Left lung (tissue), 4 donors: ENCODE measurements at regions not wholly inside any gene's neighbourhood (a gene's known extent, or its start where the extent isn't known, plus 50 kb on each side); places are given as distances from the start of the nearest gene placed in this dataset.

Experiments used
- ATAC-seq: fragments of 200-7000 bp; cut with Tn5 transposase; one replicate; pipeline ENCODE4 v1.9.1; 2020; ENCODE audit warnings: moderate library complexity
- DNase-seq, 4 donors: peaks; one replicate each; pipeline ENCODE4 v3.0.0-alpha.2; 2013 to 2020
- H3K27ac ChIP-seq, 2 donors: fragments of 200-600 bp; sonication (generic) in 1 of 2; one replicate each; pipeline versions ENCODE4 v1.5.0 to v1.8.0; 2020 to 2021
- H3K27me3 ChIP-seq, 2 donors: fragments of 200-600 bp; sonication (generic) in 1 of 2; one replicate each; pipeline versions ENCODE4 v1.5.0 to v1.8.0; 2020 to 2021
- H3K36me3 ChIP-seq, 2 donors: fragments of 200-600 bp; sonication (generic) in 1 of 2; one replicate each; pipeline versions ENCODE4 v1.5.0 to v1.8.0; 2020 to 2021
- H3K4me1 ChIP-seq, 2 donors: fragments of 200-600 bp; one replicate each; pipeline ENCODE4 v1.8.0; 2021
- H3K4me3 ChIP-seq, 2 donors: fragments of 200-600 bp; sonication (generic) in 1 of 2; one replicate each; pipeline versions ENCODE4 v1.5.0 to v1.8.0; 2020 to 2021; ENCODE audit warnings: mild to moderate bottlenecking in 1 of 2
- H3K9me3 ChIP-seq, 2 donors: fragments of 200-600 bp; sonication (generic) in 1 of 2; one replicate each; pipeline versions ENCODE4 v1.5.0 to v1.8.0; 2020 to 2021
- CTCF ChIP-seq, 2 donors: fragments of 200-600 bp; sonication (generic) in 1 of 2; IDR thresholded peaks; one replicate each; pipeline versions ENCODE4 v1.5.0 to v1.8.0; 2021; ENCODE audit warnings: antibody characterized with exemption in 2 of 2
- intact Hi-C, 2 donors: fragments of 100-400 bp; cut with DNase I; formaldehyde crosslinking; loops; one replicate each; pipeline versions ENCODE4 v1.11.2 to v1.14.2; 2022
- donor health status: DM: no; HTN: yes; CAD: no.
- donor health status: DM: no; HTN: no; CAD: no.

- DNase-seq: no peak
- no peak for ATAC-seq
- TF ChIP-seq CTCF (IDR thresholded peaks at IDR 0.05): no peak
- Histone ChIP-seq H3K27ac (no peak overlapping the region), H3K4me3 (no peak overlapping the region), H3K4me1 (no peaks in the 10 kb centered on the region), H3K9me3 (no peaks in the 10 kb centered on the region), H3K36me3 (no peaks in the 10 kb centered on the region), H3K27me3 (no peaks in the 10 kb centered on the region)
- intact Hi-C loops: no loop called here
Observed at GRCh38 chr4:123495530-123495929, 98.9 kb downstream of the SPRY1 start.

GRCh38 chr4:123496421-123496820 lies 99.8 kb downstream of the SPRY1 start:
- Histone ChIP-seq H3K9me3 (no peaks in the 10 kb centered on the region), H3K27me3 (no peaks in the 10 kb centered on the region), H3K4me1 (no peaks in the 10 kb centered on the region), H3K36me3 (no peaks in the 10 kb centered on the region), H3K4me3 (no peak overlapping the region), H3K27ac (no peak overlapping the region)
- ATAC-seq (no peak), DNase-seq (no peak)
- intact Hi-C loops: no loop called here
- TF ChIP-seq CTCF (IDR thresholded peaks at IDR 0.05): no peak

GRCh38 chr4:123497340-123497739 lies 100.7 kb downstream of the SPRY1 start:
- H3K27ac ChIP-seq: no peak overlapping the region
- H3K36me3 ChIP-seq: no peaks in the 10 kb centered on the region
- no peak overlapping the region for H3K4me3 ChIP-seq
- no peaks in the 10 kb centered on the region for H3K27me3 ChIP-seq
- no peaks in the 10 kb centered on the region for H3K4me1 ChIP-seq
- H3K9me3 ChIP-seq: no peaks in the 10 kb centered on the region
- DNase-seq (no peak), ATAC-seq (no peak)
- intact Hi-C loops: no loop called here
- TF ChIP-seq CTCF (IDR thresholded peaks at IDR 0.05): no peak

GRCh38 chr4:123501733-123502132 lies 105.1 kb downstream of the SPRY1 start:
- no peaks in the 10 kb centered on the region for H3K9me3 ChIP-seq
- H3K4me3 ChIP-seq: no peak overlapping the region
- ATAC-seq: no peak
- peaks cover 0 to 10% of the 10 kb centered on the region in 2 donors for H3K27me3 ChIP-seq
- H3K4me1 ChIP-seq: peaks cover 0 to 14% of the 10 kb centered on the region in 2 donors
- no peak for TF ChIP-seq CTCF (IDR thresholded peaks at IDR 0.05)
- H3K27ac ChIP-seq: no peak overlapping the region
- no peak for DNase-seq
- intact Hi-C loops: no loop called here
- H3K36me3 ChIP-seq: no peaks in the 10 kb centered on the region

GRCh38 chr4:123503698-123504363 lies 107.2 kb downstream of the SPRY1 start:
- no peak overlapping the region for H3K27ac ChIP-seq
- DNase-seq: no peak
- ATAC-seq: peak; percentile 60
- no peaks in the 10 kb centered on the region for H3K36me3 ChIP-seq
- TF ChIP-seq CTCF (IDR thresholded peaks at IDR 0.05): no peak
- no peak overlapping the region for H3K4me3 ChIP-seq
- H3K4me1 ChIP-seq: peaks cover 0 to 14% of the 10 kb centered on the region in 2 donors
- H3K27me3 ChIP-seq: peaks cover 0 to 10% of the 10 kb centered on the region in 2 donors
- intact Hi-C loops: no loop called here
- H3K9me3 ChIP-seq: no peaks in the 10 kb centered on the region
